ENCODE measurements at regions not wholly inside any gene's neighbourhood (a gene's known extent, or its start where the extent isn't known, plus 50 kb on each side); places are given as distances from the start of the nearest gene placed in this dataset.

DNA sequence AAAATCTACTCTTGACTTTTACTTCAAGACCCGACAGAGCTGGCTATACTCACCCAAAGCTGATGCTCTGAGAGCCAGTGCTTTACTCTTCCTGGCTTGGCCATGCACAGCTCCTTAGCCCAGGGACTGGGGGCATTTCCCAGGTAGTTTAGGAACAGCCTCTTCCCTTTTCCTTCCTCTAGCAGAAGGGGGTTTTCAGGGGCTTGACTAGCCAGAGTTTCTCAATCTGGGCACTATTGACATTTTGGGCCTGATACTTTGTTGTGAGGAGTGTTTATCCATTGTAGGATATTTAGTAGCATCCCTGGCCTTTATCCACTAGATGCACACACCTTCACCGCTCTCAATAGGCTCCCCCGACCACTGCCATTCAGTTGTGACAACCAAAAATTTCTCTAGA, 50.0 kb upstream of the RFX3 start (continued):
- TF ChIP-seq, protein P1, sequence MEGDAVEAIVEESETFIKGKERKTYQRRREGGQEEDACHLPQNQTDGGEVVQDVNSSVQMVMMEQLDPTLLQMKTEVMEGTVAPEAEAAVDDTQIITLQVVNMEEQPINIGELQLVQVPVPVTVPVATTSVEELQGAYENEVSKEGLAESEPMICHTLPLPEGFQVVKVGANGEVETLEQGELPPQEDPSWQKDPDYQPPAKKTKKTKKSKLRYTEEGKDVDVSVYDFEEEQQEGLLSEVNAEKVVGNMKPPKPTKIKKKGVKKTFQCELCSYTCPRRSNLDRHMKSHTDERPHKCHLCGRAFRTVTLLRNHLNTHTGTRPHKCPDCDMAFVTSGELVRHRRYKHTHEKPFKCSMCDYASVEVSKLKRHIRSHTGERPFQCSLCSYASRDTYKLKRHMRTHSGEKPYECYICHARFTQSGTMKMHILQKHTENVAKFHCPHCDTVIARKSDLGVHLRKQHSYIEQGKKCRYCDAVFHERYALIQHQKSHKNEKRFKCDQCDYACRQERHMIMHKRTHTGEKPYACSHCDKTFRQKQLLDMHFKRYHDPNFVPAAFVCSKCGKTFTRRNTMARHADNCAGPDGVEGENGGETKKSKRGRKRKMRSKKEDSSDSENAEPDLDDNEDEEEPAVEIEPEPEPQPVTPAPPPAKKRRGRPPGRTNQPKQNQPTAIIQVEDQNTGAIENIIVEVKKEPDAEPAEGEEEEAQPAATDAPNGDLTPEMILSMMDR (IDR thresholded peaks at IDR 0.05): no peak

Data from SK-N-SH (cell line).